ENCODE measurements at regions not wholly inside any gene's neighbourhood (a gene's known extent, or its start where the extent isn't known, plus 50 kb on each side); places are given as distances from the start of the nearest gene placed in this dataset.

DNA sequence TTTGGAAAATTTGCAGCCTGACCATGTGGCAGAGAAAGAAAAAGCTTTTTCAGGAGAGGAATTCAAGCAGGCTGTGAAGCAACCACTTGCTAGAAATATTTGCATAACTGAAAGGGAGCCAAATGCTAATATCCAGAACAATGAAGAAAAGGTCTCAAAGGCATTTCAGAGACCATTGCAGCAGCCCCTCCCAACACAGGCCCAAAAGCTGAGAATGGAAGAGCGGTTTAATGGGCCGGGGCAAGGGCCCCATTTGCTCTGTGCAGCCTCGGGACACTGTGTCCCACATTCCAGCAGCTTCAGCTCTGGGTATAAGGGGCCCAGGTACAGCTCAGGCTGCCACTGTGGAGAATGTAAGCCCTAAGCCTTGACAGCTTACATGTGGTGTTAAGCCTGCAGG lies 918.1 kb upstream of the POT1 start:
- no peak overlapping the region for H3K27ac ChIP-seq (ENCODE audit: low read depth in 1 of 2, low read length in 1 of 2)
- TF ChIP-seq, protein P1, sequence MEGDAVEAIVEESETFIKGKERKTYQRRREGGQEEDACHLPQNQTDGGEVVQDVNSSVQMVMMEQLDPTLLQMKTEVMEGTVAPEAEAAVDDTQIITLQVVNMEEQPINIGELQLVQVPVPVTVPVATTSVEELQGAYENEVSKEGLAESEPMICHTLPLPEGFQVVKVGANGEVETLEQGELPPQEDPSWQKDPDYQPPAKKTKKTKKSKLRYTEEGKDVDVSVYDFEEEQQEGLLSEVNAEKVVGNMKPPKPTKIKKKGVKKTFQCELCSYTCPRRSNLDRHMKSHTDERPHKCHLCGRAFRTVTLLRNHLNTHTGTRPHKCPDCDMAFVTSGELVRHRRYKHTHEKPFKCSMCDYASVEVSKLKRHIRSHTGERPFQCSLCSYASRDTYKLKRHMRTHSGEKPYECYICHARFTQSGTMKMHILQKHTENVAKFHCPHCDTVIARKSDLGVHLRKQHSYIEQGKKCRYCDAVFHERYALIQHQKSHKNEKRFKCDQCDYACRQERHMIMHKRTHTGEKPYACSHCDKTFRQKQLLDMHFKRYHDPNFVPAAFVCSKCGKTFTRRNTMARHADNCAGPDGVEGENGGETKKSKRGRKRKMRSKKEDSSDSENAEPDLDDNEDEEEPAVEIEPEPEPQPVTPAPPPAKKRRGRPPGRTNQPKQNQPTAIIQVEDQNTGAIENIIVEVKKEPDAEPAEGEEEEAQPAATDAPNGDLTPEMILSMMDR (IDR thresholded peaks at IDR 0.05; ENCODE audit: control extremely low read depth, extremely low read depth): no peak
- no peaks in the 10 kb centered on the region for H3K36me3 ChIP-seq (ENCODE audit: control insufficient read depth in 4 of 4, insufficient read depth in 4 of 4, low read length in 4 of 4)
- 69 to 70% methylated on average over 3 of the region's 3 CpGs for WGBS, 2 donors
- no peak for ATAC-seq (ENCODE audit: insufficient read depth, low FRiP score)
- no peak overlapping the region for H3K4me3 ChIP-seq
- peaks cover 0 to 6% (median 3%) of the 10 kb centered on the region in 4 donors for H3K9me3 ChIP-seq (ENCODE audit: control insufficient read depth in 4 of 4, insufficient read depth in 3 of 4, low read length in 3 of 4)
- no peak overlapping the region for H3K9ac ChIP-seq (ENCODE audit: insufficient read depth in 1 of 2, low read length in 2 of 2)
- DNase-seq: no peak
- H3K4me1 ChIP-seq (ENCODE audit: control insufficient read depth in 5 of 5, insufficient read depth in 5 of 5, low read length in 5 of 5): no peaks in the 10 kb centered on the region
- H3K27me3 ChIP-seq (ENCODE audit: control insufficient read depth in 3 of 3, insufficient read depth in 3 of 3, low read length in 2 of 3): no peaks in the 10 kb centered on the region

- H3K9ac ChIP-seq (ENCODE audit: insufficient read depth in 1 of 2, low read length in 2 of 2): no peak overlapping the region
- H3K4me1 ChIP-seq (ENCODE audit: control insufficient read depth in 5 of 5, insufficient read depth in 5 of 5, low read length in 5 of 5): no peaks in the 10 kb centered on the region
- no peaks in the 10 kb centered on the region for H3K27me3 ChIP-seq (ENCODE audit: control insufficient read depth in 3 of 3, insufficient read depth in 3 of 3, low read length in 2 of 3)
- no peak overlapping the region for H3K27ac ChIP-seq (ENCODE audit: low read depth in 1 of 2, low read length in 1 of 2)
- no peaks in the 10 kb centered on the region for H3K36me3 ChIP-seq (ENCODE audit: control insufficient read depth in 4 of 4, insufficient read depth in 4 of 4, low read length in 4 of 4)
- TF ChIP-seq, protein P1 (IDR thresholded peaks at IDR 0.05; ENCODE audit: control extremely low read depth, extremely low read depth): no peak
- H3K4me3 ChIP-seq: no peak overlapping the region
- 86 to 87% methylated on average over 3 of the region's 3 CpGs for WGBS, 2 donors
- ATAC-seq (ENCODE audit: insufficient read depth, low FRiP score) (no peak), DNase-seq (no peak)
- H3K9me3 ChIP-seq (ENCODE audit: control insufficient read depth in 4 of 4, insufficient read depth in 3 of 4, low read length in 3 of 4): peaks cover 0 to 6% (median 3%) of the 10 kb centered on the region in 4 donors
Observed at GRCh38 chr7:125847055-125847454, 917.4 kb upstream of the POT1 start.

GRCh38 chr7:125845686-125846085 lies 916.1 kb upstream of the POT1 start:
- no peaks in the 10 kb centered on the region for H3K4me1 ChIP-seq (ENCODE audit: control insufficient read depth in 5 of 5, insufficient read depth in 5 of 5, low read length in 5 of 5)
- ATAC-seq (ENCODE audit: insufficient read depth, low FRiP score): no peak
- peaks cover 0 to 6% (median 3%) of the 10 kb centered on the region in 4 donors for H3K9me3 ChIP-seq (ENCODE audit: control insufficient read depth in 4 of 4, insufficient read depth in 3 of 4, low read length in 3 of 4)
- no peak overlapping the region for H3K9ac ChIP-seq (ENCODE audit: insufficient read depth in 1 of 2, low read length in 2 of 2)
- H3K27ac ChIP-seq (ENCODE audit: low read depth in 1 of 2, low read length in 1 of 2): no peak overlapping the region
- 83 to 84% methylated on average over 1 of the region's 1 CpG for WGBS, 2 donors
- H3K36me3 ChIP-seq (ENCODE audit: control insufficient read depth in 4 of 4, insufficient read depth in 4 of 4, low read length in 4 of 4): no peaks in the 10 kb centered on the region
- no peak overlapping the region for H3K4me3 ChIP-seq
- DNase-seq: no peak
- no peaks in the 10 kb centered on the region for H3K27me3 ChIP-seq (ENCODE audit: control insufficient read depth in 3 of 3, insufficient read depth in 3 of 3, low read length in 2 of 3)
- TF ChIP-seq, protein P1 (IDR thresholded peaks at IDR 0.05; ENCODE audit: control extremely low read depth, extremely low read depth): no peak

GRCh38 chr7:125834421-125834820 lies 904.8 kb upstream of the POT1 start:
- DNase-seq: no peak
- H3K27me3 ChIP-seq (ENCODE audit: control insufficient read depth in 3 of 3, insufficient read depth in 3 of 3, low read length in 2 of 3): no peaks in the 10 kb centered on the region
- no peaks in the 10 kb centered on the region for H3K4me1 ChIP-seq (ENCODE audit: control insufficient read depth in 5 of 5, insufficient read depth in 5 of 5, low read length in 5 of 5)
- no peak overlapping the region for H3K4me3 ChIP-seq
- peaks cover 0 to 3% (median under 1%) of the 10 kb centered on the region in 4 donors for H3K9me3 ChIP-seq (ENCODE audit: control insufficient read depth in 4 of 4, insufficient read depth in 3 of 4, low read length in 3 of 4)
- WGBS, 2 donors: 67 to 80% methylated on average over 2 of the region's 2 CpGs
- H3K27ac ChIP-seq (ENCODE audit: low read depth in 1 of 2, low read length in 1 of 2): no peak overlapping the region
- TF ChIP-seq, protein P1 (IDR thresholded peaks at IDR 0.05; ENCODE audit: control extremely low read depth, extremely low read depth): no peak
- H3K9ac ChIP-seq (ENCODE audit: insufficient read depth in 1 of 2, low read length in 2 of 2): no peak overlapping the region
- H3K36me3 ChIP-seq (ENCODE audit: control insufficient read depth in 4 of 4, insufficient read depth in 4 of 4, low read length in 4 of 4): no peaks in the 10 kb centered on the region
- ATAC-seq (ENCODE audit: insufficient read depth, low FRiP score): no peak

Measured in lung (tissue), 11 donors.